GM04504 (cell line): ENCODE measurements at regions not wholly inside any gene's neighbourhood (a gene's known extent, or its start where the extent isn't known, plus 50 kb on each side); places are given as distances from the start of the nearest gene placed in this dataset.

ENCODE experiments used
- DNase-seq: peaks from one replicate; pipeline ENCODE4 v3.0.0-alpha.2; 2012; ENCODE audit warnings: low read depth

GRCh38 chr4:13250263-13250662 lies 233.9 kb downstream of the RAB28 start:
- no peak for DNase-seq

- DNase-seq: no peak
Measured at GRCh38 chr4:13248621-13249298, 235.4 kb downstream of the RAB28 start.

- no peak for DNase-seq
Measured at GRCh38 chr4:13246107-13246506, 238.0 kb downstream of the RAB28 start.

- no peak for DNase-seq
Measured at GRCh38 chr4:13244444-13244843, 239.7 kb downstream of the RAB28 start.

- no peak for DNase-seq
Measured at GRCh38 chr4:13243152-13243551, 241.0 kb downstream of the RAB28 start.

- peak; percentile 1 for DNase-seq
Measured at GRCh38 chr4:13240066-13240465, 244.1 kb downstream of the RAB28 start.

- DNase-seq: no peak
Measured at GRCh38 chr4:13238936-13239335, 245.2 kb downstream of the RAB28 start.

- no peak for DNase-seq
Measured at GRCh38 chr4:13236485-13236884, 247.7 kb downstream of the RAB28 start.

- DNase-seq: no peak
Measured at GRCh38 chr4:13233755-13234154, 250.4 kb downstream of the RAB28 start.

GRCh38 chr4:13219971-13220370 lies 264.2 kb downstream of the RAB28 start:
- no peak for DNase-seq

- DNase-seq: no peak
Measured at GRCh38 chr4:13218326-13218958, 265.7 kb downstream of the RAB28 start.

- DNase-seq: no peak
Measured at GRCh38 chr4:13215560-13215959, 268.6 kb downstream of the RAB28 start.

- no peak for DNase-seq
Measured at GRCh38 chr4:13212936-13213335, 271.2 kb downstream of the RAB28 start.

GRCh38 chr4:13209600-13209999 lies 274.5 kb downstream of the RAB28 start:
- DNase-seq: no peak

- no peak for DNase-seq
Measured at GRCh38 chr4:13208558-13209193, 275.5 kb downstream of the RAB28 start.

GRCh38 chr4:13207226-13207625 lies 276.9 kb downstream of the RAB28 start:
- no peak for DNase-seq

- DNase-seq: no peak
Measured at GRCh38 chr4:13203101-13203500, 281.0 kb downstream of the RAB28 start.

- DNase-seq: no peak
Measured at GRCh38 chr4:13202701-13203100, 281.4 kb downstream of the RAB28 start.

- no peak for DNase-seq
Measured at GRCh38 chr4:13201241-13201640, 282.9 kb downstream of the RAB28 start.

- DNase-seq: no peak
Measured at GRCh38 chr4:13196721-13197120, 287.4 kb downstream of the RAB28 start.

GRCh38 chr4:13193662-13194061 lies 290.5 kb downstream of the RAB28 start:
- no peak for DNase-seq

- no peak for DNase-seq
Measured at GRCh38 chr4:13190093-13190721, 293.9 kb downstream of the RAB28 start.

- DNase-seq: no peak
Measured at GRCh38 chr4:13184199-13184598, 299.9 kb downstream of the RAB28 start.
